HEK293 (cell line): ENCODE measurements at regions not wholly inside any gene's neighbourhood (a gene's known extent, or its start where the extent isn't known, plus 50 kb on each side); places are given as distances from the start of the nearest gene placed in this dataset.

Source experiments
- CTCF ChIA-PET: fragments of 350-600 bp; formaldehyde crosslinking; extraction: SDS; loops from one replicate; lab custom pipeline; 2021; ENCODE audit warnings: antibody characterized with exemption; lab: Yijun Ruan, JAX
- POLR2A ChIA-PET: fragments of 300-600 bp; formaldehyde crosslinking; extraction: SDS; loops from one replicate; lab custom pipeline; 2020; ENCODE audit warnings: antibody characterized with exemption, inconsistent platforms; lab: Yijun Ruan, JAX
- H3K27ac ChIP-seq: fragments of 200-500 bp; sonication (Bioruptor generic); 2 replicates; pipeline ENCODE4 v1.5.1; 2014; ENCODE audit warnings: low read depth, low read length, control low read depth, inconsistent platforms; ENCODE audit errors: extremely low read depth
- H3K36me3 ChIP-seq, 2 experiments: fragments of 200-500 bp in 1 of 2; sonication (Bioruptor generic) in 1 of 2; 1 replicate in 1 of 2; 2 replicates in 1 of 2; pipeline ENCODE4 v1.5.1; 2014 to 2017; ENCODE audit warnings: inconsistent platforms in 2 of 2, low read length in 2 of 2; ENCODE audit not compliant: control insufficient read depth in 2 of 2, insufficient read depth in 1 of 2
- H3K4me1 ChIP-seq: fragments of 200-500 bp; sonication (Bioruptor generic); 2 replicates; pipeline ENCODE4 v1.5.1; 2014; ENCODE audit warnings: mild to moderate bottlenecking, low read length, inconsistent platforms; ENCODE audit not compliant: control insufficient read depth, insufficient read depth
- H3K4me3 ChIP-seq: 2 replicates; pipeline ENCODE4 v1.5.1; 2011; ENCODE audit warnings: low read depth, mild to moderate bottlenecking, control low read depth, low read length, moderate library complexity
- H3K9me3 ChIP-seq: fragments of 200-500 bp; sonication (Bioruptor generic); 2 replicates; pipeline ENCODE4 v1.5.1; 2014; ENCODE audit warnings: low read depth, low read length, inconsistent platforms; ENCODE audit not compliant: control insufficient read depth, insufficient read depth
- BCL11A ChIP-seq: fragments of 450-650 bp; formaldehyde crosslinking; IDR thresholded peaks from 2 replicates; pipeline ENCODE4 v1.5.1; 2016; ENCODE audit warnings: low read depth, missing biosample characterization, missing genetic modification characterization
- GLI4 ChIP-seq: fragments of 450-650 bp; formaldehyde crosslinking; IDR thresholded peaks from 2 replicates; pipeline ENCODE4 v1.5.1; 2016; ENCODE audit warnings: missing biosample characterization, missing genetic modification characterization
- GLIS2 ChIP-seq: fragments of 450-650 bp; formaldehyde crosslinking; IDR thresholded peaks from 2 replicates; pipeline ENCODE4 v1.5.1; 2016; ENCODE audit warnings: missing biosample characterization, missing genetic modification characterization
- HOXD13 ChIP-seq: sonication (generic); formaldehyde crosslinking; IDR thresholded peaks from 2 replicates; pipeline ENCODE4 v1.8.0; 2022; ENCODE audit warnings: missing genetic modification reagents, borderline replicate concordance
- KLF10 ChIP-seq: fragments of 450-650 bp; IDR thresholded peaks from 2 replicates; pipeline ENCODE4 v1.5.1; 2018; ENCODE audit warnings: missing biosample characterization, mild to moderate bottlenecking, missing genetic modification characterization
- KLF8 ChIP-seq: fragments of 450-650 bp; formaldehyde crosslinking; IDR thresholded peaks from 2 replicates; pipeline ENCODE4 v1.5.1; 2016; ENCODE audit warnings: missing biosample characterization, missing genetic modification characterization
- PRDM1 ChIP-seq: fragments of 450-650 bp; formaldehyde crosslinking; IDR thresholded peaks from 2 replicates; pipeline ENCODE4; 2016; ENCODE audit warnings: missing biosample characterization, missing genetic modification characterization
- SALL2 ChIP-seq: fragments of 450-650 bp; formaldehyde crosslinking; IDR thresholded peaks from 2 replicates; pipeline ENCODE4 v1.5.0; 2017; ENCODE audit warnings: missing biosample characterization, mild to moderate bottlenecking, missing genetic modification characterization, borderline replicate concordance
- ZBTB20 ChIP-seq: fragments of 450-650 bp; formaldehyde crosslinking; IDR thresholded peaks from 2 replicates; pipeline ENCODE4 v1.5.1; 2016; ENCODE audit warnings: missing biosample characterization, missing genetic modification characterization
- ZBTB44 ChIP-seq: fragments of 450-650 bp; IDR thresholded peaks from 2 replicates; pipeline ENCODE4 v1.5.1; 2018; ENCODE audit warnings: missing biosample characterization, mild to moderate bottlenecking, missing genetic modification characterization
- ZNF138 ChIP-seq: fragments of 450-650 bp; formaldehyde crosslinking; IDR thresholded peaks from 2 replicates; pipeline ENCODE4 v1.5.1; 2016; ENCODE audit warnings: missing biosample characterization, missing genetic modification characterization, borderline replicate concordance
- ZNF148 ChIP-seq: fragments of 450-650 bp; formaldehyde crosslinking; IDR thresholded peaks from 2 replicates; pipeline ENCODE4 v1.5.0; 2017; ENCODE audit warnings: missing biosample characterization, missing genetic modification characterization, borderline replicate concordance
- ZNF24 ChIP-seq: fragments of 450-650 bp; formaldehyde crosslinking; IDR thresholded peaks from 2 replicates; pipeline ENCODE4 v1.5.1; 2016; ENCODE audit warnings: missing biosample characterization, missing genetic modification characterization
- ZNF266 ChIP-seq: fragments of 450-650 bp; formaldehyde crosslinking; IDR thresholded peaks from 2 replicates; pipeline ENCODE4 v1.5.1; 2016; ENCODE audit warnings: missing biosample characterization, missing genetic modification characterization, low read depth
- ZNF48 ChIP-seq: fragments of 450-650 bp; formaldehyde crosslinking; IDR thresholded peaks from 2 replicates; pipeline ENCODE4 v1.5.1; 2016; ENCODE audit warnings: missing biosample characterization, missing genetic modification characterization
- ZNF585B ChIP-seq: fragments of 450-650 bp; formaldehyde crosslinking; IDR thresholded peaks from 2 replicates; pipeline ENCODE4 v1.5.1; 2016; ENCODE audit warnings: missing biosample characterization, missing genetic modification characterization
- ZNF645 ChIP-seq: fragments of 450-650 bp; formaldehyde crosslinking; IDR thresholded peaks from 2 replicates; pipeline ENCODE4; 2016; ENCODE audit warnings: missing biosample characterization, missing genetic modification characterization
- ZNF654 ChIP-seq: fragments of 450-650 bp; formaldehyde crosslinking; IDR thresholded peaks from 2 replicates; pipeline ENCODE4 v1.5.1; 2016; ENCODE audit warnings: low read depth, missing biosample characterization, missing genetic modification characterization
- ZNF660 ChIP-seq: fragments of 450-650 bp; IDR thresholded peaks from 2 replicates; pipeline ENCODE4 v1.5.1; 2018; ENCODE audit warnings: missing biosample characterization, mild to moderate bottlenecking, missing genetic modification characterization
- ZNF707 ChIP-seq: fragments of 450-650 bp; formaldehyde crosslinking; IDR thresholded peaks from 2 replicates; pipeline ENCODE4 v1.5.1; 2016; ENCODE audit warnings: missing biosample characterization, missing genetic modification characterization
- ZNF768 ChIP-seq: fragments of 450-650 bp; formaldehyde crosslinking; IDR thresholded peaks from 2 replicates; pipeline ENCODE4 v1.5.1; 2018; ENCODE audit warnings: missing biosample characterization, mild to moderate bottlenecking, missing genetic modification characterization
- ZNF843 ChIP-seq: fragments of 450-650 bp; formaldehyde crosslinking; IDR thresholded peaks from 2 replicates; pipeline ENCODE4 v1.5.1; 2016; ENCODE audit warnings: missing biosample characterization, missing genetic modification characterization
- ZSCAN23 ChIP-seq: fragments of 450-650 bp; formaldehyde crosslinking; IDR thresholded peaks from 2 replicates; pipeline ENCODE4 v1.5.1; 2016; ENCODE audit warnings: missing biosample characterization, missing genetic modification characterization
- ZSCAN30 ChIP-seq: fragments of 450-650 bp; IDR thresholded peaks from 2 replicates; pipeline ENCODE4 v1.5.1; 2018; ENCODE audit warnings: missing biosample characterization, mild to moderate bottlenecking, missing genetic modification characterization, moderate library complexity
- TF ChIP-seq, protein P1 (sequence below): fragments of 450-650 bp; formaldehyde crosslinking; IDR thresholded peaks from 2 replicates; pipeline ENCODE4 v1.5.1; 2016; ENCODE audit warnings: missing biosample characterization, missing genetic modification characterization

GRCh38 chr12:63467951-63468350, 200.3 kb downstream of the DPY19L2 start:
- H3K4me3 ChIP-seq: no peak overlapping the region
- CTCF ChIA-PET: no interaction called here
- H3K9me3 ChIP-seq: no peaks in the 10 kb centered on the region
- no peaks in the 10 kb centered on the region for H3K4me1 ChIP-seq
- TF ChIP-seq SALL2: no peak
- TF ChIP-seq ZNF48 (tag by site-specific recombination): no peak
- no peak for TF ChIP-seq ZBTB20 (tag by site-specific recombination)
- no peak for TF ChIP-seq ZNF660 (tag by site-specific recombination)
- no peak for TF ChIP-seq ZNF768 (tag by site-specific recombination)
- no peak for TF ChIP-seq GLI4 (tag by site-specific recombination)
- no peak for TF ChIP-seq ZNF24 (tag by site-specific recombination)
- TF ChIP-seq ZNF138: no peak
- no peak for TF ChIP-seq ZSCAN23 (tag by site-specific recombination)
- TF ChIP-seq, protein P1, sequence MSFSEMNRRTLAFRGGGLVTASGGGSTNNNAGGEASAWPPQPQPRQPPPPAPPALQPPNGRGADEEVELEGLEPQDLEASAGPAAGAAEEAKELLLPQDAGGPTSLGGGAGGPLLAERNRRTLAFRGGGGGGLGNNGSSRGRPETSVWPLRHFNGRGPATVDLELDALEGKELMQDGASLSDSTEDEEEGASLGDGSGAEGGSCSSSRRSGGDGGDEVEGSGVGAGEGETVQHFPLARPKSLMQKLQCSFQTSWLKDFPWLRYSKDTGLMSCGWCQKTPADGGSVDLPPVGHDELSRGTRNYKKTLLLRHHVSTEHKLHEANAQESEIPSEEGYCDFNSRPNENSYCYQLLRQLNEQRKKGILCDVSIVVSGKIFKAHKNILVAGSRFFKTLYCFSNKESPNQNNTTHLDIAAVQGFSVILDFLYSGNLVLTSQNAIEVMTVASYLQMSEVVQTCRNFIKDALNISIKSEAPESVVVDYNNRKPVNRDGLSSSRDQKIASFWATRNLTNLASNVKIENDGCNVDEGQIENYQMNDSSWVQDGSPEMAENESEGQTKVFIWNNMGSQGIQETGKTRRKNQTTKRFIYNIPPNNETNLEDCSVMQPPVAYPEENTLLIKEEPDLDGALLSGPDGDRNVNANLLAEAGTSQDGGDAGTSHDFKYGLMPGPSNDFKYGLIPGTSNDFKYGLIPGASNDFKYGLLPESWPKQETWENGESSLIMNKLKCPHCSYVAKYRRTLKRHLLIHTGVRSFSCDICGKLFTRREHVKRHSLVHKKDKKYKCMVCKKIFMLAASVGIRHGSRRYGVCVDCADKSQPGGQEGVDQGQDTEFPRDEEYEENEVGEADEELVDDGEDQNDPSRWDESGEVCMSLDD (tag by site-specific recombination): no peak
- H3K36me3 ChIP-seq: no peaks in the 10 kb centered on the region
- POLR2A ChIA-PET: no interaction called here
- H3K27ac ChIP-seq: no peak overlapping the region

DNA sequence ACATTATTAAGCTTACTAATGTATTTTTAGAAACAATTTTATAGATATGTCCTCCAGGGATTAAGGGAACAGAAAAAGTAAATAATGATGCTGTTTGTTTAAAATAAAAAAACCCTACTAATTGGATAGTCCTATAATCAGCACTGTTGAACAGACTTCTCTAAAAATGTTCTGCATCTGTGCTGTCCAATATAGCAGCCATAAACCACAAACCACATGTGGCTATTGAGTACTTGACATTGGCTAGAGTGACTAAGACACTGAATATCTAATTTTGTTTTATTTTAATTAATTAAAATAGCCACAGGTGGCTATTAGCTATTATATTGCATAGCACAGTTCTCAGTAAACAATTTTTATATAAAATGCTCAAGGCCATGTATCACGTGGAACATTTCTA, 210.4 kb downstream of the DPY19L2 start:
- no peak overlapping the region for H3K27ac ChIP-seq
- CTCF ChIA-PET: interaction anchor here (1.5 kb wide), 1 partner anchor 38 kb away, joined by 4 read pairs; no protein-coding TSS in a partner anchor

More for the DNA sequence above, 210.4 kb downstream of the DPY19L2 start:
- H3K4me3 ChIP-seq: no peak overlapping the region
- no peaks in the 10 kb centered on the region for H3K9me3 ChIP-seq
- TF ChIP-seq ZNF843 (tag by site-specific recombination): no peak
- TF ChIP-seq ZNF645 (tag by site-specific recombination): no peak
- no peak for TF ChIP-seq HOXD13 (CRISPR knock-in tag)
- no peak for TF ChIP-seq ZNF654 (tag by site-specific recombination)
- TF ChIP-seq ZSCAN30 (tag by site-specific recombination): no peak
- TF ChIP-seq ZBTB44 (tag by site-specific recombination): no peak
- TF ChIP-seq ZNF707: no peak
- no peak for TF ChIP-seq ZNF585B (tag by site-specific recombination)
- no peak for TF ChIP-seq PRDM1
- TF ChIP-seq KLF8 (tag by site-specific recombination): no peak
- TF ChIP-seq BCL11A: no peak
- no peak for TF ChIP-seq GLIS2 (tag by site-specific recombination)
- TF ChIP-seq ZNF266: no peak
- TF ChIP-seq ZNF148: no peak
- no peak for TF ChIP-seq KLF10
- TF ChIP-seq, all 188 proteins: peak for 0
- POLR2A ChIA-PET: no interaction called here
- no peaks in the 10 kb centered on the region for H3K4me1 ChIP-seq
- H3K36me3 ChIP-seq: no peaks in the 10 kb centered on the region
